Neuronal stem cell (in vitro differentiated cells): ENCODE measurements at regions not wholly inside any gene's neighbourhood (a gene's known extent, or its start where the extent isn't known, plus 50 kb on each side); places are given as distances from the start of the nearest gene placed in this dataset.

Experiments used
- DNase-seq: peaks from one replicate; pipeline ENCODE4 v3.0.0-alpha.2; 2013; ENCODE audit warnings: low spot score
- H2AFZ ChIP-seq: one replicate; pipeline ENCODE4 v1.6.1; 2013; ENCODE audit warnings: mild to moderate bottlenecking, low read length, inconsistent platforms
- H2AK5ac ChIP-seq: 2 replicates; pipeline ENCODE4 v1.6.1; 2013; ENCODE audit warnings: low read depth, mild to moderate bottlenecking, inconsistent platforms, low read length, moderate library complexity, mixed read lengths
- H2BK120ac ChIP-seq: 2 replicates; pipeline ENCODE4 v1.6.1; 2013; ENCODE audit warnings: low read depth, mild to moderate bottlenecking, inconsistent platforms, low read length, moderate library complexity, mixed read lengths
- H2BK12ac ChIP-seq: one replicate; pipeline ENCODE4 v1.6.1; 2013; ENCODE audit warnings: low read length, inconsistent platforms
- H2BK15ac ChIP-seq: 2 replicates; pipeline ENCODE4 v1.6.1; 2013; ENCODE audit warnings: mild to moderate bottlenecking, low read length, inconsistent platforms, mixed read lengths
- H2BK5ac ChIP-seq: one replicate; pipeline ENCODE4 v1.6.1; 2013; ENCODE audit warnings: inconsistent platforms, mild to moderate bottlenecking, low read length, moderate library complexity
- H3K14ac ChIP-seq: one replicate; pipeline ENCODE4 v1.6.1; 2013; ENCODE audit warnings: low read length, inconsistent platforms
- H3K18ac ChIP-seq: 2 replicates; pipeline ENCODE4 v1.6.1; 2013; ENCODE audit warnings: low read length, inconsistent platforms
- H3K23ac ChIP-seq: 2 replicates; pipeline ENCODE4 v1.6.1; 2013; ENCODE audit warnings: low read depth, mild to moderate bottlenecking, mixed read lengths, low read length, inconsistent platforms; ENCODE audit not compliant: poor library complexity
- H3K27ac ChIP-seq: replicated peaks from 3 replicates; pipeline ENCODE4 v1.5.1; 2013; ENCODE audit warnings: low read length, inconsistent platforms
- H3K27me3 ChIP-seq, 3 experiments: 2 replicates each; pipeline ENCODE4 v1.6.1; 2013; ENCODE audit warnings: low read length in 3 of 3, mild to moderate bottlenecking in 2 of 3, inconsistent platforms in 1 of 3, low read depth in 1 of 3, mixed read lengths in 1 of 3, moderate library complexity in 1 of 3; ENCODE audit not compliant: control insufficient read depth in 3 of 3, insufficient read depth in 3 of 3
- H3K36me3 ChIP-seq, 2 donors: replicated peaks in 1 of 2; 2 replicates each; pipeline ENCODE4 v1.6.1; 2013; ENCODE audit warnings: low read length in 2 of 2; ENCODE audit not compliant: control insufficient read depth in 2 of 2, insufficient read depth in 2 of 2
- H3K4ac ChIP-seq: 2 replicates; pipeline ENCODE4 v1.6.1; 2013; ENCODE audit warnings: inconsistent platforms, mild to moderate bottlenecking, low read length, moderate library complexity
- H3K4me1 ChIP-seq, 2 donors: 1 replicate in 1 of 2; 2 replicates in 1 of 2; pipeline ENCODE4 v1.6.1; 2013; ENCODE audit warnings: low read length in 2 of 2, low read depth in 1 of 2; ENCODE audit not compliant: control insufficient read depth in 2 of 2, insufficient read depth in 1 of 2
- H3K4me2 ChIP-seq: one replicate; pipeline ENCODE4 v1.6.1; 2013; ENCODE audit warnings: mild to moderate bottlenecking, low read length, inconsistent platforms; ENCODE audit not compliant: insufficient read depth, poor library complexity, severe bottlenecking
- H3K4me3 ChIP-seq, 2 donors: 2 replicates each; pipeline ENCODE4 v1.5.1; 2013; ENCODE audit warnings: low read length in 2 of 2, mild to moderate bottlenecking in 2 of 2, inconsistent platforms in 1 of 2, moderate library complexity in 1 of 2
- H3K79me1 ChIP-seq: one replicate; pipeline ENCODE4 v1.6.1; 2013; ENCODE audit warnings: low read depth, mild to moderate bottlenecking, inconsistent platforms, low read length, moderate library complexity
- H3K9ac ChIP-seq: one replicate; pipeline ENCODE4 v1.6.1; 2013; ENCODE audit warnings: mild to moderate bottlenecking, low read depth, low read length, inconsistent platforms; ENCODE audit not compliant: poor library complexity
- H3K9me3 ChIP-seq, 2 donors: replicated peaks in 1 of 2; 2 replicates each; pipeline versions ENCODE3 to v1.6.1; 2013; ENCODE audit warnings: low read length in 2 of 2, mild to moderate bottlenecking in 2 of 2, inconsistent platforms in 1 of 2, low read depth in 1 of 2, mixed read lengths in 1 of 2, moderate library complexity in 1 of 2; ENCODE audit not compliant: control insufficient read depth in 2 of 2, insufficient read depth in 1 of 2
- H4K8ac ChIP-seq: one replicate; pipeline ENCODE4 v1.6.1; 2013; ENCODE audit warnings: low read depth, mild to moderate bottlenecking, inconsistent platforms, low read length, moderate library complexity
- H4K91ac ChIP-seq: one replicate; pipeline ENCODE4 v1.6.1; 2013; ENCODE audit warnings: low read length, low read depth, mild to moderate bottlenecking, inconsistent platforms; ENCODE audit not compliant: poor library complexity
- WGBS, 2 donors: extraction: QIAGEN DNeasy Blood & Tissue Kit; methylation state at CpG; one replicate each; pipeline ENCODE4 v1.1.7; 2013; ENCODE audit warnings: missing lambda C conversion rate in 2 of 2, mixed read lengths in 1 of 2; ENCODE audit not compliant: insufficient read length in 2 of 2, insufficient replicate concordance in 1 of 2; ENCODE audit errors: extremely low coverage in 2 of 2; 5-methylcytosine and 5-hydroxymethylcytosine counted together

GRCh38 chr7:136656516-136656915, 211.9 kb upstream of the CHRM2 start:
- H3K18ac ChIP-seq = no peak overlapping the region
- no peak overlapping the region for H2BK15ac ChIP-seq
- H3K9me3 ChIP-seq = peaks cover 0 to 2% of the 10 kb centered on the region in 2 donors
- H2BK120ac ChIP-seq = no peak overlapping the region
- no peak overlapping the region for H3K27ac ChIP-seq
- H4K8ac ChIP-seq = no peak overlapping the region
- H3K9ac ChIP-seq = no peak overlapping the region
- no peak overlapping the region for H3K14ac ChIP-seq
- H3K27me3 ChIP-seq = peaks cover 0 to 3% (median 0%) of the 10 kb centered on the region in 3 experiments
- DNase-seq = no peak
- H3K4ac ChIP-seq = no peak overlapping the region
- H3K4me3 ChIP-seq = no peak overlapping the region
- no peaks in the 10 kb centered on the region for H3K4me1 ChIP-seq
- no peaks in the 10 kb centered on the region for H3K36me3 ChIP-seq
- H2AFZ ChIP-seq = no peak overlapping the region
- no peak overlapping the region for H4K91ac ChIP-seq
- H3K23ac ChIP-seq = no peak overlapping the region
- H2BK12ac ChIP-seq = no peak overlapping the region
- no peak overlapping the region for H2BK5ac ChIP-seq
- no peak overlapping the region for H3K4me2 ChIP-seq
- WGBS, 2 donors = no CpG with 5 or more reads among the region's 1 CpG
- no peak overlapping the region for H2AK5ac ChIP-seq
- no peaks in the 10 kb centered on the region for H3K79me1 ChIP-seq

GRCh38 chr7:136655414-136655813, 213.0 kb upstream of the CHRM2 start:
- Histone ChIP-seq H3K4me1 (no peaks in the 10 kb centered on the region), H4K91ac (no peak overlapping the region), H3K18ac (no peak overlapping the region), H3K79me1 (no peaks in the 10 kb centered on the region), H3K36me3 (no peaks in the 10 kb centered on the region), H4K8ac (no peak overlapping the region), H2BK5ac (no peak overlapping the region), H3K4me3 (no peak overlapping the region), H3K4me2 (no peak overlapping the region), H3K23ac (no peak overlapping the region), H3K4ac (no peak overlapping the region), H3K27me3 (peaks cover 0 to 3% (median 0%) of the 10 kb centered on the region in 3 experiments), H2AFZ (no peak overlapping the region), H2BK120ac (no peak overlapping the region), H2BK12ac (no peak overlapping the region), H2AK5ac (no peak overlapping the region), H3K27ac (no peak overlapping the region), H3K9ac (no peak overlapping the region), H3K9me3 (peaks cover 0 to 2% of the 10 kb centered on the region in 2 donors), H3K14ac (no peak overlapping the region), H2BK15ac (no peak overlapping the region)
- DNase-seq = no peak

- Histone ChIP-seq H3K4me1 (no peaks in the 10 kb centered on the region), H2AFZ (no peak overlapping the region), H3K14ac (no peak overlapping the region), H3K27ac (no peak overlapping the region), H2BK15ac (no peak overlapping the region), H4K91ac (no peak overlapping the region), H3K4me2 (no peak overlapping the region), H3K18ac (no peak overlapping the region), H3K36me3 (no peaks in the 10 kb centered on the region), H2BK5ac (no peak overlapping the region), H3K27me3 (peaks cover 0 to 3% (median 0%) of the 10 kb centered on the region in 3 experiments), H3K23ac (no peak overlapping the region), H3K79me1 (no peaks in the 10 kb centered on the region), H3K9ac (no peak overlapping the region), H4K8ac (no peak overlapping the region), H2BK120ac (no peak overlapping the region), H2AK5ac (no peak overlapping the region), H3K9me3 (peaks cover 0 to 2% of the 10 kb centered on the region in 2 donors), H3K4me3 (no peak overlapping the region), H2BK12ac (no peak overlapping the region), H3K4ac (no peak overlapping the region)
- DNase-seq = no peak
- WGBS, 2 donors = no CpG with 5 or more reads among the region's 3 CpGs
Observed at GRCh38 chr7:136654406-136654805, 214.0 kb upstream of the CHRM2 start.

GRCh38 chr7:136652635-136653370, 215.6 kb upstream of the CHRM2 start:
- H2BK120ac ChIP-seq = no peak overlapping the region
- no peaks in the 10 kb centered on the region for H3K36me3 ChIP-seq
- DNase-seq = no peak
- H3K23ac ChIP-seq = no peak overlapping the region
- no peak overlapping the region for H4K8ac ChIP-seq
- no CpG with 5 or more reads among the region's 3 CpGs for WGBS, 2 donors
- no peaks in the 10 kb centered on the region for H3K4me1 ChIP-seq
- H3K4me3 ChIP-seq = no peak overlapping the region
- H2BK5ac ChIP-seq = no peak overlapping the region
- H3K18ac ChIP-seq = no peak overlapping the region
- H3K27ac ChIP-seq = no peak overlapping the region
- no peak overlapping the region for H2BK12ac ChIP-seq
- no peak overlapping the region for H3K4me2 ChIP-seq
- no peak overlapping the region for H4K91ac ChIP-seq
- no peaks in the 10 kb centered on the region for H3K79me1 ChIP-seq
- H3K9ac ChIP-seq = no peak overlapping the region
- peaks cover 0 to 2% of the 10 kb centered on the region in 2 donors for H3K9me3 ChIP-seq
- no peak overlapping the region for H2BK15ac ChIP-seq
- no peak overlapping the region for H2AK5ac ChIP-seq
- H2AFZ ChIP-seq = no peak overlapping the region
- H3K4ac ChIP-seq = no peak overlapping the region
- H3K14ac ChIP-seq = no peak overlapping the region
- H3K27me3 ChIP-seq = peaks cover 0 to 3% (median 0%) of the 10 kb centered on the region in 3 experiments
